OCI-LY7 (cell line): ENCODE measurements at regions not wholly inside any gene's neighbourhood (a gene's known extent, or its start where the extent isn't known, plus 50 kb on each side); places are given as distances from the start of the nearest gene placed in this dataset.

ENCODE experiments used
- BruUV-seq: library from RNA; stranded (reverse); fragments of 400-500 nt; replicated peaks from 2 replicates; lab custom pipeline; 2021; lab: Mats Ljungman, UMichigan
- CTCF ChIA-PET: fragments of 300-600 bp; sonication (Branson Sonifier 250); formaldehyde crosslinking; loops from one replicate; lab custom pipeline; 2022; ENCODE audit warnings: antibody characterized with exemption; ENCODE audit not compliant: unreplicated experiment; lab: Charles Lee
- POLR2A ChIA-PET: fragments of 300-600 bp; sonication (Branson Sonifier 250); formaldehyde crosslinking; loops from one replicate; lab custom pipeline; 2022; ENCODE audit warnings: antibody characterized with exemption; lab: Charles Lee
- DNase-seq: peaks from one replicate; pipeline ENCODE4 v3.0.0-alpha.2; 2015; ENCODE audit warnings: low spot score
- H2AFZ ChIP-seq: fragments of 200-600 bp; sonication (generic), shearing (Covaris generic); 2 replicates; pipeline ENCODE4 v1.6.1; 2014; ENCODE audit warnings: mild to moderate bottlenecking, antibody characterized with exemption, low read length, moderate library complexity
- H3K27ac ChIP-seq: fragments of 200-600 bp; sonication (generic); 2 replicates; pipeline ENCODE4 v1.5.1; 2014; ENCODE audit warnings: mixed run types, low read depth, mild to moderate bottlenecking, moderate library complexity, low read length, inconsistent platforms; ENCODE audit not compliant: poor library complexity, severe bottlenecking
- H3K36me3 ChIP-seq: fragments of 200-600 bp; sonication (generic); 2 replicates; pipeline ENCODE4 v1.6.1; 2014; ENCODE audit warnings: mild to moderate bottlenecking, antibody characterized with exemption, low read length, moderate library complexity, mixed read lengths; ENCODE audit not compliant: insufficient read depth
- H3K4me1 ChIP-seq: fragments of 200-600 bp; sonication (generic); 2 replicates; pipeline ENCODE4 v1.5.1; 2014; ENCODE audit warnings: mild to moderate bottlenecking, low read length; ENCODE audit not compliant: insufficient read depth, poor library complexity, severe bottlenecking
- H3K4me2 ChIP-seq: fragments of 200-600 bp; sonication (generic); 2 replicates; pipeline ENCODE4 v1.6.1; 2014; ENCODE audit warnings: mild to moderate bottlenecking, low read length
- H3K4me3 ChIP-seq: fragments of 200-600 bp; sonication (generic); 2 replicates; pipeline ENCODE4 v1.5.1; 2014; ENCODE audit warnings: mild to moderate bottlenecking, low read depth, low read length; ENCODE audit not compliant: poor library complexity, severe bottlenecking
- H3K79me2 ChIP-seq: fragments of 200-600 bp; sonication (generic); 2 replicates; pipeline ENCODE4 v1.6.1; 2016; ENCODE audit warnings: low read depth, mild to moderate bottlenecking, low read length, moderate library complexity, mixed read lengths; ENCODE audit not compliant: insufficient read depth
- H3K9me2 ChIP-seq: fragments of 200-600 bp; sonication (generic); 2 replicates; pipeline ENCODE4 v1.6.1; 2016; ENCODE audit warnings: mild to moderate bottlenecking, low read length, mixed read lengths; ENCODE audit not compliant: insufficient read depth
- H3K9me3 ChIP-seq: fragments of 200-600 bp; sonication (generic); 2 replicates; pipeline ENCODE4 v1.6.1; 2014; ENCODE audit warnings: mild to moderate bottlenecking, mixed run types, low read length, mixed read lengths
- H4K20me1 ChIP-seq: fragments of 200-600 bp; sonication (generic); 2 replicates; pipeline ENCODE4 v1.6.1; 2014; ENCODE audit warnings: mild to moderate bottlenecking, antibody characterized with exemption, low read length, moderate library complexity, mixed read lengths; ENCODE audit not compliant: insufficient read depth
- CTCF ChIP-seq: fragments of 200-600 bp; sonication (generic); conservative IDR thresholded peaks from 2 replicates; pipeline ENCODE4 v1.5.1; 2014; ENCODE audit warnings: mild to moderate bottlenecking, antibody characterized with exemption, low read length, moderate library complexity, mixed read lengths
- EZH2phosphoT487 ChIP-seq: fragments of 200-600 bp; sonication (generic); IDR thresholded peaks from 2 replicates; pipeline ENCODE4 v1.6.1; 2018; ENCODE audit warnings: low read depth, borderline replicate concordance, mild to moderate bottlenecking, mixed run types, antibody characterized with exemption, low read length, moderate library complexity, mixed read lengths
- intact Hi-C: fragments of 100-400 bp; cut with micrococcal nuclease; formaldehyde crosslinking; loops from one replicate; pipeline ENCODE4 v1.10.0; 2022; ENCODE audit not compliant: unreplicated experiment

GRCh38 chr2:181235011-181235410, 222.2 kb upstream of the ITGA4 start:
- Histone ChIP-seq H3K9me2 (no peaks in the 10 kb centered on the region), H3K27ac (no peak overlapping the region), H3K36me3 (no peaks in the 10 kb centered on the region), H2AFZ (no peak overlapping the region), H3K4me1 (no peaks in the 10 kb centered on the region), H3K79me2 (no peaks in the 10 kb centered on the region), H3K4me2 (no peak overlapping the region), H3K9me3 (no peaks in the 10 kb centered on the region), H4K20me1 (no peaks in the 10 kb centered on the region), H3K4me3 (no peak overlapping the region)
- BruUV-seq = no TSS peak
- DNase-seq = no peak
- intact Hi-C loops = no loop called here
- TF ChIP-seq EZH2phosphoT487 (no peak), CTCF (no peak)
- ChIA-PET POLR2A (interaction anchor here (0.6 to 1.1 kb wide), 3 partner anchors 8 to 67 kb away, joined by 3 to 6 read pairs (median 3); no protein-coding TSS in a partner anchor), CTCF (no interaction called here)

DNA sequence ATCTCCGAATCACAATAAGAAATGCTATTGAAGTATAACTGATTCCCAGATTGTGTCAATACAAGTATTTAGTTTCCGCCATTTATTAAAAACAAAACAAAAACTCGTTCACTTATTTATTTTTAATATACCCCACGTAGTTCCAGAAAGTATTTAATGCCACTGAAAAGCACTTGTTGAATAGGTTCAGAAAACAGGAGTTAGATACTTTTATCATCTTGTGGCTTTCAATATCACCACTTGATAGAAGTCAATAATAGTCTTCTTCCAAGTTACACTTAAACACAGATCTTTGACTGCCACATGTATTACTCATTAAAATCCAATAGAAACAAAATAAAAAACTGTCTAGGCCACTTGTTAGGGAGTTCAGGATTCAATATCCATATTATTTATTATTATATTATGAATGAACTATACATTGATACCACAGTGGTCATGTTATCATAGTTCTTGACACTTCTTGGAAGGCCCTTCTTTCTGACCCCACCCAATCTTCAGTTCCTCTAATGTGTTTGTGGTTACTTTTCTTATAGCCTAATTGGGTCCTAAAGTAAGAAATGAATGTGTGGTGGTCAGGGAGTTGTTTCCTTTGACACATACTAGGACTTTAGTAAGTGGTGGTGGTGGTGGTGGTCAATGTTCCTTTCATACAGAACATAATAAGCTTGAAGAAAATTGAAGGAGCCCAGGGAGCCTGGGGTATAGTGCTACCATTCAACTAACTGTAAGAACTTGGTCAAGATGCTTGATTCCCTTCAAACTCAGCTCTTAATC, 221.3 kb upstream of the ITGA4 start:
- no peaks in the 10 kb centered on the region for H3K9me2 ChIP-seq
- no peaks in the 10 kb centered on the region for H3K9me3 ChIP-seq
- no peak for TF ChIP-seq CTCF
- TF ChIP-seq EZH2phosphoT487 = no peak
- POLR2A ChIA-PET = interaction anchor here (0.6 to 1.1 kb wide), 5 partner anchors 7 to 1736 kb away, joined by 3 to 6 read pairs (median 3); no protein-coding TSS in a partner anchor
- BruUV-seq = no TSS peak
- H2AFZ ChIP-seq = no peak overlapping the region
- no peak overlapping the region for H3K27ac ChIP-seq
- intact Hi-C loops = no loop called here
- no peak for DNase-seq
- no peaks in the 10 kb centered on the region for H3K4me1 ChIP-seq
- no peaks in the 10 kb centered on the region for H3K79me2 ChIP-seq
- no peak overlapping the region for H3K4me3 ChIP-seq
- H3K4me2 ChIP-seq = no peak overlapping the region
- CTCF ChIA-PET = no interaction called here
- no peaks in the 10 kb centered on the region for H4K20me1 ChIP-seq
- no peaks in the 10 kb centered on the region for H3K36me3 ChIP-seq

- Histone ChIP-seq H3K79me2 (no peaks in the 10 kb centered on the region), H3K9me2 (no peaks in the 10 kb centered on the region), H3K4me1 (no peaks in the 10 kb centered on the region), H3K4me2 (no peak overlapping the region), H4K20me1 (no peaks in the 10 kb centered on the region), H3K36me3 (no peaks in the 10 kb centered on the region), H3K27ac (no peak overlapping the region), H3K9me3 (no peaks in the 10 kb centered on the region), H3K4me3 (no peak overlapping the region), H2AFZ (no peak overlapping the region)
- ChIA-PET CTCF (no interaction called here), POLR2A (interaction anchor here (0.6 kb wide), 1 partner anchor 208 kb away, joined by 3 read pairs; no protein-coding TSS in a partner anchor)
- intact Hi-C loops = no loop called here
- peak; percentile 55 for DNase-seq
- no TSS peak for BruUV-seq
- TF ChIP-seq CTCF (peak; percentile 77), EZH2phosphoT487 (no peak)
Measured at GRCh38 chr2:181239201-181239799, 217.9 kb upstream of the ITGA4 start.
